ENCODE measurements at regions not wholly inside any gene's neighbourhood (a gene's known extent, or its start where the extent isn't known, plus 50 kb on each side); places are given as distances from the start of the nearest gene placed in this dataset.

DNA sequence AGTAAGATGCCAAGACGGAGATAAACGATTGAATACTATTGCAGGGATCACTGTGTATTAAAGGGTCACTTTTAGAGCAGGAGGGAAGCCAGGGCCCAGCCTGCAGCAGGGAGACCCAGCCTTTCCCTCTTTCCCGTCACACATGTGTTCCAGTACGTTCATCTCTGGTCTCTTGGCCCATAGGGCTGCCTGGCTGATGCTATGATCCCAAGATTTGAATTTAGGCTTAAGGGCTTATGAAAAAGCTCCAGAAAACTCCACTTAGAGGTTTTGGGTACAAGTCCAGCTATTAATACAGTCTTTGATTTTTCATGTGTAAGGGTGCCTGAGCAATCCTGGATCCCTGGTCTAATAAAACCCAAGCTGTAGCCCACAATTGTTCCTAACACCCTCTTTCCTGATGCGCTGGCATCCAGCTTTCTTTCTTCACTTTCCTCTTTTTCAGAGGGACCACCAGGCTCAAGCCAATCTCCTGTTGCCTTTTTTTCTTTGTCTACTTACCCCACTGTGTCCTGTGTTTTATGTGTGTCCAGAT, 359.6 kb upstream of the USP24 start:
- TF ChIP-seq, protein P1, sequence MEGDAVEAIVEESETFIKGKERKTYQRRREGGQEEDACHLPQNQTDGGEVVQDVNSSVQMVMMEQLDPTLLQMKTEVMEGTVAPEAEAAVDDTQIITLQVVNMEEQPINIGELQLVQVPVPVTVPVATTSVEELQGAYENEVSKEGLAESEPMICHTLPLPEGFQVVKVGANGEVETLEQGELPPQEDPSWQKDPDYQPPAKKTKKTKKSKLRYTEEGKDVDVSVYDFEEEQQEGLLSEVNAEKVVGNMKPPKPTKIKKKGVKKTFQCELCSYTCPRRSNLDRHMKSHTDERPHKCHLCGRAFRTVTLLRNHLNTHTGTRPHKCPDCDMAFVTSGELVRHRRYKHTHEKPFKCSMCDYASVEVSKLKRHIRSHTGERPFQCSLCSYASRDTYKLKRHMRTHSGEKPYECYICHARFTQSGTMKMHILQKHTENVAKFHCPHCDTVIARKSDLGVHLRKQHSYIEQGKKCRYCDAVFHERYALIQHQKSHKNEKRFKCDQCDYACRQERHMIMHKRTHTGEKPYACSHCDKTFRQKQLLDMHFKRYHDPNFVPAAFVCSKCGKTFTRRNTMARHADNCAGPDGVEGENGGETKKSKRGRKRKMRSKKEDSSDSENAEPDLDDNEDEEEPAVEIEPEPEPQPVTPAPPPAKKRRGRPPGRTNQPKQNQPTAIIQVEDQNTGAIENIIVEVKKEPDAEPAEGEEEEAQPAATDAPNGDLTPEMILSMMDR (conservative IDR thresholded peaks at IDR 0.05; ENCODE audit: low read length): no peak
- no peak for TF ChIP-seq EZH2phosphoT487 (IDR thresholded peaks at IDR 0.05; ENCODE audit: borderline replicate concordance)

DNA sequence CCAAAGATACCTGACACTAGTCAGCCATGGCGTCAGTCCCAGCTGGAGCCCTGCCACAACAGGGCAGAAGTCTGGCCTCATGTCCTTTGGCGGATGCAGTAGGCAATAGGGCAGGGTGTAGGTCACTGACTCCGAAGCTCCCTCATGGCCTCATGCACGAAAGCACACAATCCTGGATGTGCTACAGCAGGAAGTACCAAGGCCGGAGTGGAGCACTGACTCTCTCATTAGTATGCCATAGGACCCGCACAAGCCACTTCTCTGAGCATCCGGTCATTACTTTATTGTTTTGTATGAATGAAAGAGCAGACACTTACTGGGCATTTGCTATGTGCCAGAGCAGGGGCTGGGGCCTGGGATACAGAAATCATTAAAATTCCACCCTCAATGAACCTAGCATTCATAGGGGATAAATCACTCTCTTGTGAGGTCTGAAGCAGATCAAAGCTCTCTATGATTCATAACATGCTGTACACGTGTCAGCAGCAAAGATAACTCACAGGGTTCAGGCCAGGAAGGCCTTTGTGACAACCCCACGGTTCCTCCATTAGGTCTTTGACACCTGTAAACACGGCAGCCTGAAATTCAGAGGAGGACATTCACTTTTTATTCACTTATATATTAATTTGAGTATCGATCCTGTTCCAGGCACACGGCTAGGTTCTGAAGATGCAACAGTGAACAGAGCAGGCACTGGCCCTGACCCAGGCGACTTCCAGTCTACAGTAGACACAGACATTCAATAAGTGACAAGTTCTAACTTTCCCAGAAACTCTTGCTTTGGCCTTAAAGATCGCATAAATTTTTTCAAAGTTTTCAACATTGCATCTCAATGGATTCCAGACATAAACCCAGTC, 357.9 kb upstream of the USP24 start:
- H3K79me2 ChIP-seq (ENCODE audit: insufficient read depth, low read length): no peaks in the 10 kb centered on the region
- H3F3A ChIP-seq (ENCODE audit: low read depth): no peaks in the 10 kb centered on the region
- no peaks in the 10 kb centered on the region for H3K9me2 ChIP-seq (replicated peaks; ENCODE audit: low read depth, low read length)
- no peaks in the 10 kb centered on the region for H4K20me1 ChIP-seq (ENCODE audit: insufficient read depth, low read length, poor library complexity, severe bottlenecking)
- H3K9ac ChIP-seq (ENCODE audit: low read depth, low read length, poor library complexity, severe bottlenecking): no peak overlapping the region
- H3K27me3 ChIP-seq (ENCODE audit: insufficient read depth, low read length, poor library complexity, severe bottlenecking): no peaks in the 10 kb centered on the region
- no peak for TF ChIP-seq EZH2phosphoT487 (IDR thresholded peaks at IDR 0.05; ENCODE audit: borderline replicate concordance)
- TF ChIP-seq, protein P1 (conservative IDR thresholded peaks at IDR 0.05; ENCODE audit: low read length): no peak
- no peaks in the 10 kb centered on the region for H3K4me1 ChIP-seq (ENCODE audit: insufficient read depth, low read length, poor library complexity, severe bottlenecking)
- H3K36me3 ChIP-seq (ENCODE audit: insufficient read depth, low read length): no peaks in the 10 kb centered on the region
- H3K9me3 ChIP-seq (ENCODE audit: insufficient read depth, low read depth, low read length): no peaks in the 10 kb centered on the region
- no peak overlapping the region for H2AFZ ChIP-seq (ENCODE audit: low read length)
- no peak overlapping the region for H3K4me2 ChIP-seq (ENCODE audit: low read depth, low read length, poor library complexity, severe bottlenecking)
- no peak overlapping the region for H3K4me3 ChIP-seq (ENCODE audit: low read length, poor library complexity, severe bottlenecking)

More for the DNA sequence above, 359.6 kb upstream of the USP24 start:
- no peaks in the 10 kb centered on the region for H4K20me1 ChIP-seq (ENCODE audit: insufficient read depth, low read length, poor library complexity, severe bottlenecking)
- H3K79me2 ChIP-seq (ENCODE audit: insufficient read depth, low read length): no peaks in the 10 kb centered on the region
- no peaks in the 10 kb centered on the region for H3F3A ChIP-seq (ENCODE audit: low read depth)
- H3K9me3 ChIP-seq (ENCODE audit: insufficient read depth, low read depth, low read length): no peaks in the 10 kb centered on the region
- no peak overlapping the region for H3K4me3 ChIP-seq (ENCODE audit: low read length, poor library complexity, severe bottlenecking)
- H3K4me2 ChIP-seq (ENCODE audit: low read depth, low read length, poor library complexity, severe bottlenecking): no peak overlapping the region
- no peaks in the 10 kb centered on the region for H3K9me2 ChIP-seq (replicated peaks; ENCODE audit: low read depth, low read length)
- H3K4me1 ChIP-seq (ENCODE audit: insufficient read depth, low read length, poor library complexity, severe bottlenecking): no peaks in the 10 kb centered on the region
- H2AFZ ChIP-seq (ENCODE audit: low read length): no peak overlapping the region
- no peaks in the 10 kb centered on the region for H3K36me3 ChIP-seq (ENCODE audit: insufficient read depth, low read length)
- H3K9ac ChIP-seq (ENCODE audit: low read depth, low read length, poor library complexity, severe bottlenecking): no peak overlapping the region
- H3K27me3 ChIP-seq (ENCODE audit: insufficient read depth, low read length, poor library complexity, severe bottlenecking): no peaks in the 10 kb centered on the region

DNA sequence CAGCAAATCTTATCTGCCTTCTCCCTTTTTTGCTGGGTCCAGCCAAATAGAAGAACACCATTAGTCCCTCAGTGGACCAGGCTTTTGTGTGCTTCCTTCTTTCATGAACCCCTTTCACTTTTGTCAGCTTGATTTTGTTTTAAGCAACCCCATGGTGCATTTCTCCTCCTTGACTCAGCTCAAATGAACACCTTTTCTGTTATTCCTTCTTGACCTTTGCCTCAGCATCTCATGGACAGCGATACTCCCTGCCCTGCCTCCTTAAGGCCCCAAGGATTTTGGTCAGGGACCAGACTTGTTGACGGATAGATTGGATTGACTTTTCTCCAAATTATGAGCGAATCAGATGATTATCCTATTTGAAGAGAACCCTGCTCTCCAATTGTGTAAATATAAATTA, 356.6 kb upstream of the USP24 start:
- no peak overlapping the region for H3K4me2 ChIP-seq (ENCODE audit: low read depth, low read length, poor library complexity, severe bottlenecking)
- no peak overlapping the region for H2AFZ ChIP-seq (ENCODE audit: low read length)
- H3K27me3 ChIP-seq (ENCODE audit: insufficient read depth, low read length, poor library complexity, severe bottlenecking): no peaks in the 10 kb centered on the region
- H3K9me3 ChIP-seq (ENCODE audit: insufficient read depth, low read depth, low read length): no peaks in the 10 kb centered on the region
- H3K79me2 ChIP-seq (ENCODE audit: insufficient read depth, low read length): no peaks in the 10 kb centered on the region
- no peaks in the 10 kb centered on the region for H3F3A ChIP-seq (ENCODE audit: low read depth)
- H3K9me2 ChIP-seq (replicated peaks; ENCODE audit: low read depth, low read length): no peaks in the 10 kb centered on the region
- no peak overlapping the region for H3K4me3 ChIP-seq (ENCODE audit: low read length, poor library complexity, severe bottlenecking)
- H4K20me1 ChIP-seq (ENCODE audit: insufficient read depth, low read length, poor library complexity, severe bottlenecking): no peaks in the 10 kb centered on the region
- no peak for TF ChIP-seq EZH2phosphoT487 (IDR thresholded peaks at IDR 0.05; ENCODE audit: borderline replicate concordance)
- TF ChIP-seq, protein P1 (conservative IDR thresholded peaks at IDR 0.05; ENCODE audit: low read length): no peak
- no peak overlapping the region for H3K9ac ChIP-seq (ENCODE audit: low read depth, low read length, poor library complexity, severe bottlenecking)
- no peaks in the 10 kb centered on the region for H3K36me3 ChIP-seq (ENCODE audit: insufficient read depth, low read length)
- no peaks in the 10 kb centered on the region for H3K4me1 ChIP-seq (ENCODE audit: insufficient read depth, low read length, poor library complexity, severe bottlenecking)

All from Loucy (cell line).